ENCODE measurements at regions not wholly inside any gene's neighbourhood (a gene's known extent, or its start where the extent isn't known, plus 50 kb on each side); places are given as distances from the start of the nearest gene placed in this dataset.

- TF ChIP-seq CTCF (conservative IDR thresholded peaks at IDR 0.05) (peak; percentile 73), ZFX (IDR thresholded peaks at IDR 0.05) (no peak)
These were observed 378.4 kb downstream of the ANKRD50 start for GRCh38 chr4:124334119-124334518.
